HG03521 (cell line): ENCODE measurements at regions not wholly inside any gene's neighbourhood (a gene's known extent, or its start where the extent isn't known, plus 50 kb on each side); places are given as distances from the start of the nearest gene placed in this dataset.

Experiments
- ATAC-seq: cut with Tn5 transposase; IDR thresholded peaks from one replicate; pipeline ENCODE4 v1.9.1; 2021; ENCODE audit warnings: mild to moderate bottlenecking, moderate library complexity; ENCODE audit not compliant: unreplicated experiment

DNA sequence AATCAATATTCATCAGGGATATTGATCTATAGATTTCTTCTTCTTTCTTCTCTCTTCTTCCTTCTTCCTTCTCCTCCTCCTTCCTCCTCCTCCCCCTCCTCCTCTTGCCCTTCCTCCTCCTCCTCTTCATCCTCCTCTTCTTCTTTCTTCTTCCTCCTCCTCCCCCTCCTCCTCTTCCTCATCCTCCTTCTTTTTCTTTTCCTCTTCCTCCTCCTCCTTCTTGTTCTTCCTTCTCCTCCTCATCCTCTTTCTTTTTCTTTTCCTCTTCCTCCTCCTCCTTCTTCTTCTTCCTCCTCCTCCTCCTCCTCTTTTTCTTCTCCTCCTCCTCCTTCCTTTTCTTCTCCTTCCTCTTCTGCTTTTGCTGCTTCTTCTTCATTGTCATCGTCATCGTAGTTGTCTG, 52.4 kb upstream of the SERINC1 start:
- no peak for ATAC-seq

DNA sequence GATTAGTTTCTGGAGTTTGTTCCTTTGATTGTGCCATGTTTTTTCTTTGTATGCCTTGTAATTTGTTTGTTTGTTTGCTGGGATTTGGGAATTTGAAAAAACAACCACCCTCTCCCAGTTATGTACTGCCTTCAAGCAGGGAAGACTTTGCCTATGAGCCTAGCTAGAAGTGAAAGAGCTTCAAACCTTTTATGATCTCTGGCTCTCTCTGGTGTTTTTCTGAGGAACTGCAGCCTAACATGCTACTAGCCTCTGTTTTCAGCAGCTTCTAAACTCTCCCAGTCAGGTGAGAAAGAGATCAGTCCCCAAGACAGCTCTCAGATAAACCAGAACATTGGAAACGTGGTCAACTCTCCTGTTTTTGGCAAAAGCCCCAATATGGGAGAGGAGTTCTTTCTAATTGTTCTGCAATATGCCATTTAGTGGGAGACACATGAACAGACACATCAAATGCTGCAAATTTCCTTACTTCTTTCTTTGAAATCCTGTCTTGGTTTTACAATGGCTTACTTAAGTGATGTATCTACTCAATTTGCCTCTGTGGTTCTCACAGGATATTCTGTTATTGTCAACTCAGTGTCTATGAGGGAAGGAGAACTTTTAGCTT, 58.9 kb upstream of the SERINC1 start:
- ATAC-seq, result peak; percentile 96

DNA sequence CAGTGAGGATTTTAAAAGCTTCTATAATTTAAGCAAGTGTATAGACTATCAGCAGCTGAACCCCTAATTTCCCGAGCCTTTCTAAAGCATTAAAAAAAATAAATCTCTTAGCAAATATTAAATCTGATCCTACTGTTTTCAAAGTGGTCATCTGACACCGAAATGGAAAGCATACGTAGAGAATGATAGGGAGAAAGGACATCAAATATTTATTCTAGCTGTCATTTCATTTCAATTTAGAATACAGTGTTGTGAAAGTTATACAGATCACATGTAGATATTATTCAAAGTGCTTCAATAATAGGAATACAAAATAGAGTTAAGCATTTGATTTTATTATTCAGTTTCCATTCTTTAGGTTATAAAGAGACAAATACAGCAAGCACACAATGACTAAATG, 61.9 kb upstream of the PKIB start:
- no peak for ATAC-seq

DNA sequence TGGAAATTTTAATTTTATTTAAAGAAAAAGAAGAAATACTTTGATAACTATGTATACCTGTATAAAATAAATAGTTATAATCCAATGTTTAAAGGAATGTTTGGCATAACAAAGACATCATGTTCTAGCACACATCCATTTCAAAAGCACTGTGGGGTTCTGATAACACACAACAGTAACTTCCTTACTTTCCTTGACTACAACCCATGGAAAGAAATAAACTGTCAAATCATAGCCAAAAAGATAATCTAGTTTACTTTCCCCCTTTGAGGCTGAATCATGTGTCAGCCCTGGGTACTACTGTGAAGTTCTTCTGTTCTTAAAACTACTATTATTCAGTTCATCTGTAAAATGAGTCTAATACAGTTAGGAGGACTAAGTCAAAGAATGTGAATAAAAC, 61.4 kb upstream of the PKIB start:
- no peak for ATAC-seq

DNA sequence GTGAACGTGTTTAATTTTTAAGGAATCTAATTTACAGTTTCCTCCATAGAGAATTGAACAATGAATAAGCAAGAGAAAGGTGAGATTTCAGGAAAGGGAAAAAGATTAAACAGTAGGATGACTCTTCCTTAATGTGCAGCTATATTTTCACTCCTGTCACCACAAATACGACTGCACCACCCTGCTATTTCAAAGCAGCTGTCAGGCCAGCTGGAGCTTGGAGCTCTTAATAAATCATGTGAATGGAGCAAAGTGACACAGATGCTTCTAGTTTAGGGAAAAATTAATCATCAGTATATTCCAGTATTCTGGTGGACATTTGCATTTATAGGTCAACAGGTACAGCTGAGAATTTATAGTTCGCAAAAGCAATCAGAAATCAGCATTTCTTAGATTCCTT, 56.5 kb upstream of the PKIB start:
- no peak for ATAC-seq

DNA sequence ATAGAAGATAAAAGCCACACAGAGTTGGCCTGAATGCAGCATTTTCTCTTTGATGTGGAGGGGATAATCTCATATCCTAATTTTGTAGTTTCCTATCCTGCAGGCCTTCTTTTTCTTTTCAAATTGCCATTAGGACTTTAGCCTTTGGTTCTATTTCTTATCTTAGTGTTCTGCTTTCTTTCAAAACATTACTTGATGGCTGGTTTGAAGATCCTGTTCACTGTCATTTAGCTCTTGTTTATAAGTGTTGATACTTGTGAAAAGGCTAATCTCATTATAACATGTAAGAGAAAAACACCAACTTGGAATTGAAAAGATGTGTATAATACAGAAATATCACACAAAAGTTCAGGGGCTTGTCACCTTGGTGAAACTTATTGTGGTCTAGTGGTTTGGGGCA, 54.6 kb upstream of the PKIB start:
- no peak for ATAC-seq

DNA sequence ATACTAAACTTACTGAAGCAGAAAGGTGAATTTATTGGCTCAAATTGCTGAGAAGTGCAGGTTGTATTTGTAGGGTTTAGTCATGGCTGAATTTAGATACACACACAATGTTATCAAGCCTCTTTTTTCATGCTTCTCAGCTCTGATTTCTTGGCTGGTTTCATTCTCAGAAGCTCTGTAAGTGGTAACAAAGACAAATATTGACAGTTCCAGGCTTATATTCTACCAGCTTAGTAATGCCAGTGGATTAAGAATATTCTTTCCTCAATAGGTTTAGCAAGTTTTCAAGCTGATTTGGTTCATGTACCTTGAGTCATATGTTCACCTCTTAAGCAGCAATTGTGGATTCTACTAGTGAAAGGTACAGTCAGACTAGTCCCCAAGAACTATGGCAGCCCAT, 52.1 kb upstream of the PKIB start:
- ATAC-seq, result no peak
